B cell (primary cell): ENCODE measurements at regions not wholly inside any gene's neighbourhood (a gene's known extent, or its start where the extent isn't known, plus 50 kb on each side); places are given as distances from the start of the nearest gene placed in this dataset.

Experiments
- ATAC-seq: fragments of 200-7000 bp; cut with Tn5 transposase; one replicate; pipeline ENCODE4 v1.10.0; 2021; ENCODE audit warnings: low read depth, mild to moderate bottlenecking, moderate number of reproducible peaks, moderate library complexity
- CTCF ChIA-PET: fragments of 350-600 bp; sonication (Branson Sonifier 250); formaldehyde crosslinking; loops from one replicate; lab custom pipeline; 2021; ENCODE audit warnings: antibody characterized with exemption, inconsistent platforms; lab: Charles Lee
- POLR2A ChIA-PET: fragments of 350-600 bp; sonication (Branson Sonifier 250); formaldehyde crosslinking; loops from one replicate; lab custom pipeline; 2021; ENCODE audit warnings: antibody characterized with exemption; lab: Charles Lee
- DNase-seq: peaks from one replicate; pipeline ENCODE4 v3.0.0; 2013
- H2AFZ ChIP-seq: 2 replicates; pipeline ENCODE4 v1.6.1; 2012; ENCODE audit warnings: mild to moderate bottlenecking, low read depth, low read length; ENCODE audit not compliant: insufficient read depth, poor library complexity, severe bottlenecking
- H3K27ac ChIP-seq, 2 donors: 1 replicate in 1 of 2; 2 replicates in 1 of 2; pipeline ENCODE4 v1.5.1; 2012 to 2013; ENCODE audit warnings: low read length in 2 of 2, mild to moderate bottlenecking in 2 of 2, moderate library complexity in 1 of 2
- H3K27me3 ChIP-seq, 4 experiments: fragments of 200-600 bp in 1 of 4; sonication (generic) in 1 of 4; replicated peaks in 1 of 4; 1 replicate in 2 of 4; 2 replicates in 2 of 4; pipeline versions ENCODE4 v1.6.1 to v1.7.0; 2013 to 2016; ENCODE audit warnings: low read length in 3 of 4, mild to moderate bottlenecking in 2 of 4, mixed read lengths in 1 of 4, moderate library complexity in 1 of 4; ENCODE audit not compliant: insufficient read depth in 4 of 4, control insufficient read depth in 3 of 4; ENCODE audit errors: control extremely low read depth in 1 of 4
- H3K36me3 ChIP-seq, 2 experiments: replicated peaks in 1 of 2; 1 replicate in 1 of 2; 2 replicates in 1 of 2; pipeline versions ENCODE4 v1.6.1 to v1.7.1; 2013; ENCODE audit warnings: low read length in 1 of 2; ENCODE audit not compliant: insufficient read depth in 2 of 2, control insufficient read depth in 1 of 2; ENCODE audit errors: control extremely low read depth in 1 of 2, extremely low read depth in 1 of 2
- H3K4me1 ChIP-seq, 2 donors: fragments of 200-600 bp in 1 of 2; sonication (generic) in 1 of 2; 1 replicate in 1 of 2; 2 replicates in 1 of 2; pipeline versions ENCODE4 v1.5.1 to v1.6.1; 2013 to 2017; ENCODE audit warnings: low read length in 2 of 2; ENCODE audit not compliant: control insufficient read depth in 2 of 2, insufficient read depth in 2 of 2
- H3K4me2 ChIP-seq: replicated peaks from 2 replicates; pipeline ENCODE3; 2012; ENCODE audit warnings: mild to moderate bottlenecking, low read depth, low read length; ENCODE audit not compliant: poor library complexity, severe bottlenecking
- H3K4me3 ChIP-seq, 5 experiments: fragments of 200-600 bp in 1 of 5; sonication (generic) in 1 of 5; 1 replicate in 3 of 5; 2 replicates in 2 of 5; pipeline versions ENCODE4 v1.5.1 to v1.7.0; 2011 to 2016; ENCODE audit warnings: low read length in 4 of 5, mild to moderate bottlenecking in 4 of 5, low read depth in 2 of 5, control low read depth in 1 of 5, moderate library complexity in 1 of 5; ENCODE audit not compliant: insufficient read depth in 1 of 5; ENCODE audit errors: control extremely low read depth in 1 of 5, extremely low read depth in 1 of 5
- H3K79me2 ChIP-seq: fragments of 200-600 bp; sonication (generic); one replicate; pipeline ENCODE4 v1.6.0; 2016; ENCODE audit warnings: low read length; ENCODE audit not compliant: control insufficient read depth, insufficient read depth
- H3K9ac ChIP-seq: fragments of 200-600 bp; sonication (generic); 2 replicates; pipeline ENCODE4 v1.6.1; 2017; ENCODE audit warnings: mild to moderate bottlenecking, low read length, moderate library complexity
- H3K9me3 ChIP-seq, 3 donors: one replicate each; pipeline versions ENCODE4 v1.6.1 to v1.7.1; 2013; ENCODE audit warnings: low read length in 2 of 3; ENCODE audit not compliant: control insufficient read depth in 2 of 3, insufficient read depth in 1 of 3; ENCODE audit errors: control extremely low read depth in 1 of 3
- H4K20me1 ChIP-seq: 2 replicates; pipeline ENCODE4 v1.6.0; 2012; ENCODE audit warnings: mild to moderate bottlenecking, low read length; ENCODE audit not compliant: insufficient read depth, control insufficient read depth, poor library complexity, severe bottlenecking
- H3K27ac Mint-ChIP-seq: one replicate; pipeline ENCODE4 v1.8.0; 2021; ENCODE audit warnings: mixed read lengths
- H3K27me3 Mint-ChIP-seq: one replicate; pipeline ENCODE4 v1.8.0; 2021; ENCODE audit warnings: mixed read lengths
- H3K4me1 Mint-ChIP-seq: one replicate; pipeline ENCODE4 v1.8.0; 2021; ENCODE audit warnings: mixed read lengths
- H3K4me3 Mint-ChIP-seq: one replicate; pipeline ENCODE4 v1.8.0; 2021; ENCODE audit warnings: mixed read lengths
- H3K9me3 Mint-ChIP-seq: one replicate; pipeline ENCODE4 v1.8.0; 2022; ENCODE audit warnings: mixed read lengths; ENCODE audit not compliant: insufficient read depth
- CTCF ChIP-seq: fragments of 200-600 bp; IDR thresholded peaks from one replicate; pipeline ENCODE4 v1.8.0; 2022; ENCODE audit warnings: antibody characterized with exemption, mild to moderate bottlenecking
- EZH2 ChIP-seq: IDR thresholded peaks from 2 replicates; pipeline ENCODE4 v1.6.1; 2012; ENCODE audit warnings: borderline replicate concordance, low read depth, mild to moderate bottlenecking, moderate library complexity, low read length; ENCODE audit not compliant: insufficient read depth, poor library complexity, severe bottlenecking
- WGBS: methylation state at CpG from one replicate; pipeline ENCODE4 v1.1.5; 2013; ENCODE audit warnings: missing lambda C conversion rate; ENCODE audit not compliant: insufficient coverage; 5-methylcytosine and 5-hydroxymethylcytosine counted together
- intact Hi-C: fragments of 100-400 bp; cut with micrococcal nuclease; formaldehyde crosslinking; loops from one replicate; pipeline ENCODE4 v1.10.0; 2022

- CTCF ChIA-PET: interaction anchor here (1.5 kb wide), 1 partner anchor 12 kb away, joined by 4 read pairs; no protein-coding TSS in a partner anchor
- DNase-seq: no peak
- H3K27me3 Mint-ChIP-seq: no peaks in the 10 kb centered on the region
- H3K9me3 ChIP-seq: no peaks in the 10 kb centered on the region
- no CpG with 5 or more reads among the region's 1 CpG for WGBS
- no peaks in the 10 kb centered on the region for H4K20me1 ChIP-seq
- no peak overlapping the region for H3K9ac ChIP-seq
- H3K27me3 ChIP-seq: no peaks in the 10 kb centered on the region
- no peak for TF ChIP-seq EZH2
- intact Hi-C loops: no loop called here
- no peak overlapping the region for H3K4me2 ChIP-seq
- H3K4me3 ChIP-seq: no peak overlapping the region
- H3K4me1 ChIP-seq: no peaks in the 10 kb centered on the region
- H3K27ac ChIP-seq: no peak overlapping the region
- H2AFZ ChIP-seq: no peak overlapping the region
- H3K4me1 Mint-ChIP-seq: no peaks in the 10 kb centered on the region
- POLR2A ChIA-PET: no interaction called here
- no peak overlapping the region for H3K4me3 Mint-ChIP-seq
- H3K27ac Mint-ChIP-seq: no peak overlapping the region
- ATAC-seq: no peak
- H3K79me2 ChIP-seq: no peaks in the 10 kb centered on the region
- no peaks in the 10 kb centered on the region for H3K36me3 ChIP-seq
- no peaks in the 10 kb centered on the region for H3K9me3 Mint-ChIP-seq
Observed at GRCh38 chr3:81927811-81928210, 166.4 kb upstream of the GBE1 start.

- Histone ChIP-seq H3K4me3 (no peak overlapping the region), H3K4me1 (no peaks in the 10 kb centered on the region), H3K9me3 (no peaks in the 10 kb centered on the region), H3K27me3 (no peaks in the 10 kb centered on the region), H3K4me2 (no peak overlapping the region), H4K20me1 (no peaks in the 10 kb centered on the region), H3K9ac (no peak overlapping the region), H3K36me3 (no peaks in the 10 kb centered on the region), H3K27ac (no peak overlapping the region), H3K79me2 (no peaks in the 10 kb centered on the region), H2AFZ (no peak overlapping the region)
- no peaks in the 10 kb centered on the region for H3K9me3 Mint-ChIP-seq
- no peak overlapping the region for H3K4me3 Mint-ChIP-seq
- DNase-seq (no peak), ATAC-seq (no peak)
- CTCF ChIA-PET: no interaction called here
- H3K27ac Mint-ChIP-seq: no peak overlapping the region
- TF ChIP-seq CTCF (no peak), EZH2 (no peak)
- intact Hi-C loops: no loop called here
- POLR2A ChIA-PET: no interaction called here
- H3K27me3 Mint-ChIP-seq: no peaks in the 10 kb centered on the region
- H3K4me1 Mint-ChIP-seq: no peaks in the 10 kb centered on the region
Observed at GRCh38 chr3:81925385-81925784, 163.9 kb upstream of the GBE1 start.
